ENCODE measurements at regions not wholly inside any gene's neighbourhood (a gene's known extent, or its start where the extent isn't known, plus 50 kb on each side); places are given as distances from the start of the nearest gene placed in this dataset.

GRCh38 chr3:194201953-194202666, 66.2 kb downstream of the HES1 start:
- TF ChIP-seq CREB1 (IDR thresholded peaks at IDR 0.05; ENCODE audit: low read depth): no peak
- TF ChIP-seq CEBPB (IDR thresholded peaks at IDR 0.05): no peak
- TF ChIP-seq EP300 (IDR thresholded peaks at IDR 0.05; ENCODE audit: borderline replicate concordance): no peak
- TF ChIP-seq MAX (IDR thresholded peaks at IDR 0.05): no peak
- no peak for TF ChIP-seq FOXM1 (IDR thresholded peaks at IDR 0.05; ENCODE audit: borderline replicate concordance, low read depth)
